Uterus (tissue), 3 donors: ENCODE measurements at regions not wholly inside any gene's neighbourhood (a gene's known extent, or its start where the extent isn't known, plus 50 kb on each side); places are given as distances from the start of the nearest gene placed in this dataset.

Source experiments
- DNase-seq, 2 donors: peaks; one replicate each; pipeline ENCODE4 v3.0.0-alpha.2; 2019 to 2020
- H3K27ac ChIP-seq, 2 donors: fragments of 200-600 bp; sonication (generic); 1 replicate in 1 of 2; 2 replicates in 1 of 2; pipeline ENCODE4 v1.5.1; 2016 to 2018
- H3K27me3 ChIP-seq, 2 donors: fragments of 200-600 bp; sonication (generic); one replicate each; pipeline ENCODE4 v1.5.1; 2018 to 2019; ENCODE audit warnings: control low read depth in 1 of 2
- H3K36me3 ChIP-seq, 2 donors: fragments of 200-600 bp; sonication (generic); one replicate each; pipeline ENCODE4 v1.5.1; 2019; ENCODE audit warnings: control low read depth in 1 of 2
- H3K4me1 ChIP-seq, 2 donors: fragments of 200-600 bp; sonication (generic); one replicate each; pipeline ENCODE4 v1.5.1; 2018 to 2019; ENCODE audit warnings: control low read depth in 1 of 2
- H3K4me3 ChIP-seq, 2 donors: fragments of 200-600 bp; sonication (generic); 1 replicate in 1 of 2; 2 replicates in 1 of 2; pipeline ENCODE4 v1.5.1; 2018 to 2019; ENCODE audit warnings: mild to moderate bottlenecking in 1 of 2
- H3K9me3 ChIP-seq, 2 donors: fragments of 200-600 bp; sonication (generic); one replicate each; pipeline ENCODE4 v1.5.1; 2019; ENCODE audit warnings: control low read depth in 1 of 2
- CTCF ChIP-seq, 4 experiments: fragments of 200-600 bp in 2 of 4; fragments of 450-650 bp in 2 of 4; sonication (generic) in 2 of 4; IDR thresholded peaks; one replicate each; pipeline ENCODE4 v1.5.1; 2016 to 2019; ENCODE audit warnings: antibody characterized with exemption in 4 of 4, mild to moderate bottlenecking in 2 of 4, moderate library complexity in 1 of 4
- POLR2A ChIP-seq, 2 donors: fragments of 450-650 bp; IDR thresholded peaks; one replicate each; pipeline ENCODE4 v1.6.1; 2016; ENCODE audit warnings: antibody characterized with exemption in 2 of 2, mild to moderate bottlenecking in 1 of 2, moderate library complexity in 1 of 2
- intact Hi-C: fragments of 100-400 bp; cut with DNase I; formaldehyde crosslinking; loops from one replicate; pipeline ENCODE4 v1.15.1; 2023; ENCODE audit warnings: low total_unique reads
- donor health status: DM: yes; HTN: yes; CAD: no.

GRCh38 chr13:50592412-50593155 is 250.9 kb downstream of the DLEU7 start:
- Histone ChIP-seq H3K36me3 (no peaks in the 10 kb centered on the region), H3K9me3 (no peaks in the 10 kb centered on the region), H3K27ac (no peak overlapping the region), H3K4me1 (no peaks in the 10 kb centered on the region), H3K4me3 (no peak overlapping the region), H3K27me3 (no peaks in the 10 kb centered on the region)
- intact Hi-C loops, result no loop called here
- DNase-seq, result no peak
- no peak for TF ChIP-seq POLR2A (IDR thresholded peaks at IDR 0.05)
- TF ChIP-seq CTCF (IDR thresholded peaks at IDR 0.05), result no peak

GRCh38 chr13:50593207-50593606 is 250.3 kb downstream of the DLEU7 start:
- TF ChIP-seq CTCF (IDR thresholded peaks at IDR 0.05) (no peak), POLR2A (IDR thresholded peaks at IDR 0.05) (no peak)
- no peaks in the 10 kb centered on the region for H3K4me1 ChIP-seq
- intact Hi-C loops, result no loop called here
- no peak overlapping the region for H3K27ac ChIP-seq
- no peaks in the 10 kb centered on the region for H3K36me3 ChIP-seq
- no peak for DNase-seq
- no peaks in the 10 kb centered on the region for H3K9me3 ChIP-seq
- no peaks in the 10 kb centered on the region for H3K27me3 ChIP-seq
- H3K4me3 ChIP-seq, result no peak overlapping the region

- DNase-seq, result no peak
- no peaks in the 10 kb centered on the region for H3K27me3 ChIP-seq
- H3K36me3 ChIP-seq, result no peaks in the 10 kb centered on the region
- H3K4me1 ChIP-seq, result no peaks in the 10 kb centered on the region
- peak overlapping the region; percentile 8 to 21 for H3K27ac ChIP-seq
- no peaks in the 10 kb centered on the region for H3K9me3 ChIP-seq
- TF ChIP-seq POLR2A (IDR thresholded peaks at IDR 0.05) (no peak), CTCF (IDR thresholded peaks at IDR 0.05) (no peak)
- intact Hi-C loops, result no loop called here
- H3K4me3 ChIP-seq, result no peak overlapping the region
Measured at GRCh38 chr13:50594276-50595051, 249.0 kb downstream of the DLEU7 start.

- no peaks in the 10 kb centered on the region for H3K4me1 ChIP-seq
- no peak for DNase-seq
- no peak for TF ChIP-seq CTCF (IDR thresholded peaks at IDR 0.05)
- no peak for TF ChIP-seq POLR2A (IDR thresholded peaks at IDR 0.05)
- no peaks in the 10 kb centered on the region for H3K27me3 ChIP-seq
- no peak overlapping the region for H3K4me3 ChIP-seq
- no peaks in the 10 kb centered on the region for H3K9me3 ChIP-seq
- intact Hi-C loops, result no loop called here
- peak overlapping the region; percentile 8 to 21 for H3K27ac ChIP-seq
- no peaks in the 10 kb centered on the region for H3K36me3 ChIP-seq
Measured at GRCh38 chr13:50595196-50595595, 248.3 kb downstream of the DLEU7 start.

- H3K9me3 ChIP-seq, result no peaks in the 10 kb centered on the region
- no peak for TF ChIP-seq POLR2A (IDR thresholded peaks at IDR 0.05)
- H3K4me1 ChIP-seq, result no peaks in the 10 kb centered on the region
- no peak for DNase-seq
- no peaks in the 10 kb centered on the region for H3K36me3 ChIP-seq
- intact Hi-C loops, result no loop called here
- no peak overlapping the region for H3K4me3 ChIP-seq
- no peak overlapping the region for H3K27ac ChIP-seq
- no peaks in the 10 kb centered on the region for H3K27me3 ChIP-seq
Measured at GRCh38 chr13:50596156-50596555, 247.3 kb downstream of the DLEU7 start.
